K562 (cell line): ENCODE measurements at regions not wholly inside any gene's neighbourhood (a gene's known extent, or its start where the extent isn't known, plus 50 kb on each side); places are given as distances from the start of the nearest gene placed in this dataset. TPM values are rescaled to one million over a fixed set of nuclear protein-coding genes. Genes with fewer than 3 reads are reported as not detected.

Experiments used
- small RNA-seq: library from RNA; depleted of rRNA; stranded (forward); fragments of <200 nt; gene quantifications from one replicate; pipeline ENCODE3, GENCODE V24; 2014

Small RNAs in the stretch of these regions (small RNA-seq; reads per million reads assigned to genes)
- not detected for gene MTCO1P35
- gene MTND6P6 = not detected
- not detected for gene RF00019
- gene RNU6-1308P = not detected
